HG03565 (cell line): ENCODE measurements at regions not wholly inside any gene's neighbourhood (a gene's known extent, or its start where the extent isn't known, plus 50 kb on each side); places are given as distances from the start of the nearest gene placed in this dataset.

Source experiments
- ATAC-seq: cut with Tn5 transposase; IDR thresholded peaks from one replicate; pipeline ENCODE4 v1.9.1; 2021; ENCODE audit warnings: mild to moderate bottlenecking, moderate library complexity; ENCODE audit not compliant: unreplicated experiment

DNA sequence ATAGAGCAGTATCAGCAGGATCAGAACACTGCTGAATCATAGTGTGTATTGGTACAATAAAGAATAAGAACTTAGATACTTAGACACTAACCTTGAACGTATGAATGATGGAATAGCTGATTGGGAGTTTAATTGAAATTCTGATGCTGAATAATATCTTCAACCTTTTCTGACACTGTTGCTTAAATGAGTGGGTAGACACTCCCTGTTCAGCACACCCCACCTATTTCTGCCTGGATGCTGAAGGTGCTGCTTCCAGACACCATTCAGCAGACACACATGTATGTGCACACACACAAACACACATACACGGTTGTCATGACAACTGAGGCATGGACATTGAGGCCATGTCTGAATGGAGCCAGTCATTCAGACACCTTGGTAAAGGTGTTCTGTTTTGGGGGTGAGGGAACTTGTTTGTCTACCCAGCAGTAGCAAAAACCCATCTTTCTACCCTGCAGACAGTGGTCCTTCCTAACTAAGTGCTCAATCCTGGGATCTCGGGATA, 54.3 kb downstream of the TMEM215 start:
- no peak for ATAC-seq

DNA sequence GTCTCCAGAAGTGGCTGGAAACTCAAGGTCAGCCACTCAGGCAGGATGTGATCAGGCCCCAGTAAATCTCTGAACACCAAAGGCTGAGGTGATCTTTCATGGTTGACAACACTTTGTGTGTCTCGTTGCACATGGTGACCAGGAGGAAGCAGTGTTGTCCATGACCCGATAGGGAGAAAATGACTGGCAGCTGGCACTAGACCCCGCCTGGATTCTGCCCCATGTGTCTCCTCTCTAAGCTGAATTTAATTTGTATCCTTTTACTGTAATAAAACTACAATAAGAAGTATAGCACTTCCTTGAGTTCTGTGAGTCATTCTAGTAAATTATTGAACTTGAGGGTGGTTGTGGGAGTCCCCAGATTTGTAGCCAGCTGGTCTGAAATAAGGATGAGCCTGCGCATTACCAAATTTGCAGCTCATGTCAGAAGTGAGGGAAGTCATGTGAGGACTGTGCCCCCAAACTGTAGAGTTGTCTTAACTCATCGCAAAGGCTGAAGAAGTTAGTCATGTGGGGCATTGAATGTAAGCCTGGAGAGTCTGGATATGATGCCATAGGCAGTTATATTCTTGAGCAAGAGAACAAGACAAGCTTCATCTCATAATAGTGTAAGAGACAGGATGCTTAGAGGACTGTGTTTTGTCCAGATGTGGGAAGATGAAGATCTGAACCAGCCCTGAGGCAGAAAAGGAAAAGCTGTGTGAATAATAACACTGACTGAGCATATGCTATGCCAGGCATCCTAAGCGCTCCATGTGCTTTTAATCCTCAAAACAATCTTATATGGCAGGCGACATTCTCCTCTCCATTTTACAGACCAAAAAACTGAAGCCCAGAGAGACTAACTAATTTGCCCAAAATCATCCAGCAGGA, 55.9 kb downstream of the TMEM215 start:
- no peak for ATAC-seq

DNA sequence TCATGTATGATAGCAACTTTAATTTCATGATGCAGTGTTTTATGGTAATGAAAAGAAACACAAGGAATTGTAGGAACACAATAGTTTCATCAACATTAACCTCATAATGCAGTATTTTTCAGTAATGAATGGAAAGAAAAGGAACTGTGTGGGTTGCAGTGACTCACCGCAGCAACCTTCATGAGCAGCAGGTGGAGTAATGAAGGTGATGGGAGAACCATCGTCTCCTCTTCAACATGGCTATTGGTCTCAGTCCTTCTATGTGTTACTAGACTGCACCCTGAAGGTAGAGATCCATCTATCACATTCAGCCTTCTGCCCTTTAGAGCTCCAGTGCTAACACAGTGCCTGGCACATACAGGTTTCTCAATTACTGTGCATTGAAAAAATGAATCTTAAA, 58.0 kb downstream of the TMEM215 start:
- ATAC-seq: no peak

DNA sequence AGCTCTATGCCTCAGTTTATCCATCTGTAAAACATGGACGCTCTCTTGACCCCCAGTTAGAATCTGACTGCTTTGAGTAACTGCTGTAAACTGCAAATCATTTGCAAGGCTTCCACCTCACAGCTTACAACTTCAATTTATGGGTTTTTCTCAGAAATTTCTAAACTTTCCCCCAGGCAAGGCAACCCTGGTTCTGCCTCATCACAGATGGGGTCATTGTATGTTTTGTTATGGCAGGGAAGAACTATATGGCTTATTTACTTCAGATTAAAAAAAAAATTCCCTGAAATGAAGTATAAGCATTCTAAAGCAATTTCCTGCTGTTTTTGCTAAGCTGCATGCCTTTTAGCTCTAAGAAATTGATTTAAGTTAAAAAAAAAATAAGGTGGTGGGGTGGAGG, 60.0 kb downstream of the TMEM215 start:
- no peak for ATAC-seq

GRCh38 chr9:32844259-32844658, 60.9 kb downstream of the TMEM215 start:
- no peak for ATAC-seq

- no peak for ATAC-seq
Measured at GRCh38 chr9:32854271-32854670, 70.9 kb downstream of the TMEM215 start.

- ATAC-seq: no peak
Measured at GRCh38 chr9:32855752-32856151, 72.4 kb downstream of the TMEM215 start.

- no peak for ATAC-seq
Measured at GRCh38 chr9:32863291-32863690, 80.0 kb downstream of the TMEM215 start.

DNA sequence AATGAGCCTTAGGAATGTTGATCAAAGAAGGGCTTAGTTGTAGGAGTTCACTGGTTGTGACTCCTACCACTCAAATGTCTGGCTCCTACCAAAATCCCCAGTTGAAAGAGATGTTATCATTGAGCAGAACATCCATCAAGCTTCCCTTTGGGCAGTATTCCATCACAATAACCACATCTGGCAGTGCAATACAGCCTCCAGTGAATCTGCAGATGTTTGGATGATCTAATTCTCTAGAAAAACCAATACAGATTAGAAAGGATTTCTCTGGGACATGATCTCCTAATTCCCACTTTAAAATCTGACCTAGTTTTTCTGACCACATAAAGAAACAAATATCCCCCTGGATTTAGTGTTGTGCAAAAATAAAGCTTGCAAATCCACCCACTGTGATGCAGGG, 81.6 kb downstream of the TMEM215 start:
- ATAC-seq: no peak

DNA sequence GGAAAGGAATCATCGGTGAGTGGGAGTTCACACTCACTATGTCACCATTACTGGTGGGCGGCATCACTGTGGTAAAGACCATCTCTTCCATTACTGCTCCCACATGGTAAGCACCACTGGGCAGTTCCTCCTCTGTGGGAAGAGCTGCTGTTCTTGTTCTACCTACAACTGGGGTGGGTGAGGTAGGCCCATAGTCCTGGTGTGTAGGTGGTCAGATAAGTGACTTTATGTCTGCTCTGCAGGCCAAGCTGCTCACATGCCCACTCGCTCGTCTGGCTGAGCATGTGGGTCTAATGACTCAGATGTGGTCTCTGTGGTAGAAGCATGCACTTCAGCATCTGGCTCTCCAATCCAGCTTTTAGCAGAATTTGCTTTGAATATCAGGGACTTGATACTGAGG, 82.9 kb downstream of the TMEM215 start:
- ATAC-seq: no peak

- ATAC-seq: no peak
Measured at GRCh38 chr9:32867026-32867425, 83.7 kb downstream of the TMEM215 start.

DNA sequence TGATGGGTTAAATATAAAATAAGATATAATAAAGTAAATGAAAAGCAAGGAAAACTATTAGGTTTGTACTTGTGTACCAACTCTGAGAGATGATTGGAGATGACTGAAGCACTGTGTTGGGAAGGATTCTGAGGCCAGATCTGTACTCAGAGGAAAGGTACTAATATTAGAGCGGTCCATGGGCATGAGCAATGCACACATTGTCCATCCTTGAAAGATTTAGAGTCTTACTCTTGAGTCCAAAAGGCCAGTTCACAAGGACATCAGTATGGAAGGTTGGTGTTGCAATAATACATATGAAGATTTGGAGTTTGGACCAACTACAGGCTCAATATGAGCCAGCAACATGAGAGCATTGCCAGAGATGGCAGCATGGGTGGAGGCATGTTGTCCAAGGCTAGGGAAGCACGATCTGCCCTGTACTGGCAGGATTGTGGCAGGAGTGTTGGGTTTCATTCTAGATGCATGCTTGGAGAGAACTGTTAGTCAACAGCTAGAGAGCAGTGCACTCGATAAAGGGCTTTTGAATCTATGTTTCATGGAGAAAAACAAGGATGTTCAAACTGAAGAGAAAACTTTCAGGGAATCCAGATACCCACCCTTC, 84.4 kb downstream of the TMEM215 start:
- no peak for ATAC-seq

- ATAC-seq: no peak
Measured at GRCh38 chr9:32869404-32869803, 86.1 kb downstream of the TMEM215 start.

GRCh38 chr9:32873131-32873530, 89.8 kb downstream of the TMEM215 start:
- no peak for ATAC-seq

GRCh38 chr9:32873553-32873952, 90.2 kb downstream of the TMEM215 start:
- ATAC-seq: no peak

- no peak for ATAC-seq
Measured at GRCh38 chr9:32875242-32875641, 91.9 kb downstream of the TMEM215 start.

- ATAC-seq: no peak
Measured at GRCh38 chr9:32875748-32876147, 92.4 kb downstream of the TMEM215 start.

DNA sequence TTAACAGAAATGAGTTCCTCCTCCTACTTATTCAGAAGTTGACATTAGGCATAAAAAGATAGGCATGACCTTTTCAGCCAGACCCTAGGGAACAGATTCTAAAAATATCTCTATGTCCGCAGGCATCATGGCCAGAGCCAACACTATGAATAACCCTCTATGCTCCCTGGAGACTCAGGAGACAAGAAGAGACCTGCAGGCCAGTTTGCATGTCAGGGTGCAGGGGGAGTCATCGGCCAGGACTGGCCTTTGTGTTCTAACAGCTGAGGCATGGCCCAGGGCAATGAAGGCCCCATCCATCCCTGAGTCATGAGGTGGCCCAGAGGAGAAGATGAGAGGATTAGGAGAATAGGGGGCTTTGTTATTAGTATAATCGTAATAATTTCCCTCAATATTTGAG, 93.8 kb downstream of the TMEM215 start:
- no peak for ATAC-seq

DNA sequence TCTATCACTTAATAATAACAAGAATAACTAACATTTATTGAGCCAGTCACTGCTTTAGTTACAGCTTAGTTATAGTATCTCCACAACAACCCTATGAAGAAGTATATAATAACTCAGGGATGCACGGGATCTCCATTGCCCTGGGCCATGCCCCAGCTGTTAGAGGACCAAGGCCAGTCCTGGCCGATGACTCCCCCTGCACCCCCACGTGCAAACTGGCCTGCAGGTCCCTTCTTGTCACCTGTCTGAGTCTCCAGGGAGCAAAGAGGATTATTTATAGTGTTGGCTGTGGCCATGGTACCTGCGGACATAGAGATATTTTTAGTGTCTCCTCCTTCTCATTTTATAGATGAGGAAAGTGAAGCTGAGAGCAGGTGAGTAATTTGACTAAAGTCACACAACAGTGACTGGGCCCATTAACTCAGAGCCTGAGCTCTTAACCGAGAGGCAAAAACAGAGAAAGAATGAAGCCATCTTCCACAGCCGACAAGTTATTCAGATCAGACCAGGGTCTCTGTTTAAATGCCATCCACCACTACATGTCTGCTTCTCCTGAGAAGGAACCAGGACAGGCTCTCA, 94.4 kb downstream of the TMEM215 start:
- ATAC-seq: peak; percentile 54

DNA sequence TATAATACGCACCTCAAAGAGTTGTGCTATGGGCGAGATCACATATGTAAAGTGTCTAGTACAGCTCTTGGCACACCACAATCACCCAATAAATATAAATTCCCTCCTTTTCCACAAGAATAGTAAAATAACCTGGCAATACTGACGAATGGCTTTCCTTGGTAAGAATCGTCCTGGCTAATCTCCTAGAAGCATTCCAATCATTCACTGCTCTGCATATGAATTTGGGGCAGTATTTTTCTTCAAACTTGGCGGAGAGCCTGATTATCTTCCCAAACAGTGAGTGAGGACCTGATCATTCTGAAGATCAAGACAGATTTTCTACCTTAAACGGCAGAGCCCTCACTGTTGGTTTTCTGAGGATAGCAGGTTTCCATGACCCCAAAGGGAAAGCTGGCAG, 96.0 kb downstream of the TMEM215 start:
- no peak for ATAC-seq

DNA sequence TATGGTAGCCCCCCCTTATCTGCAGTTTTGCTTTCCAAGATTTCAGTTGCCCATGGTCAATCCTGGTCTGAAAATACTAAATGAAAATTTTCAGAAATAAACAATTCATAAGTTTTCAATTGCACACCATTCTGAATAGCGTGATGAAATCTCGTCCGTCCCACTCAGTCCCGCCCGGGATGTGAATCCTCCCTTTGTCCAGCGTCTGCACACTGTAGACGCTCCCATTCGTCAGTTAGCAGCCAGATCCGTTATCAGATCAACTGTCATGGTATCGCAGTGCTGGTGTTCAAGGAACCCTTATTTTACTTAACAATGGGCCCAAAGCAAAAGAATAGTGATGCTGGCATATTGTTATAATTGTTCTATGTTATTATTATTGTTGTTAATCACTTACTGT, 98.6 kb downstream of the TMEM215 start:
- no peak for ATAC-seq

DNA sequence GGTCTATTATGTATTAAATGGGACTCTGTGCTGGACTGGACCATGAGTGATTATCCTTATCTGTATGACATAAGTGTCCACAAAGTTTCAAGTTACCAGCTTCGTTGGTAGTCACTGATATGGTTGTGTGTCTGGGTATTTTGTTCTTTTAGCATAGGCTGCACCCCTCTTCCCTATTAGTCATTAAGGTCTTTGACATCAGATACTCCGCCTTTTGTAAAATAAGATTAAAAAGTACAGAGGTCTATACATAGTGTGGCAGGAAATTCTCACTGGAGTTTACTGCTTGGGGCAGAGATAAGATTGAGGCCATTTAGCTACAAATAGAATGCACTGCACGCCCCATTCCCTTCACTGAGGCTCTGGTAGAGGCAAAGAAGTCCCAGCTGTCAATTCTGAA, 99.4 kb downstream of the TMEM215 start:
- no peak for ATAC-seq
